ENCODE measurements at regions not wholly inside any gene's neighbourhood (a gene's known extent, or its start where the extent isn't known, plus 50 kb on each side); places are given as distances from the start of the nearest gene placed in this dataset.
"Not testable (repeated sequence)": the region's sequence is repeated elsewhere in the genome, so short reads cannot be mapped to it uniquely, and the experiment has no call there.

- TF ChIP-seq CTCF (IDR thresholded peaks at IDR 0.05; ENCODE audit: insufficient read depth, missing control alignments), result no peak
- DNase-seq (ENCODE audit: insufficient read length, low spot score) (no peak), FAIRE-seq (no peak)
These were observed 1694.7 kb upstream of the LRRTM3 start for GRCh38 chr10:65231148-65231547.

- no peak for TF ChIP-seq CTCF (IDR thresholded peaks at IDR 0.05; ENCODE audit: insufficient read depth, missing control alignments)
- DNase-seq (ENCODE audit: insufficient read length, low spot score) (no peak), FAIRE-seq (no peak)
These were observed 1691.6 kb upstream of the LRRTM3 start for GRCh38 chr10:65234261-65234660.

GRCh38 chr10:65235266-65235665, 1690.6 kb upstream of the LRRTM3 start:
- no peak for FAIRE-seq
- DNase-seq (ENCODE audit: insufficient read length, low spot score), result no peak
- TF ChIP-seq CTCF (IDR thresholded peaks at IDR 0.05; ENCODE audit: insufficient read depth, missing control alignments), result no peak

GRCh38 chr10:65235846-65236245, 1690.0 kb upstream of the LRRTM3 start:
- no peak for TF ChIP-seq CTCF (IDR thresholded peaks at IDR 0.05; ENCODE audit: insufficient read depth, missing control alignments)
- FAIRE-seq (no peak), DNase-seq (ENCODE audit: insufficient read length, low spot score) (no peak)

GRCh38 chr10:65265451-65265954, 1660.3 kb upstream of the LRRTM3 start:
- no peak for FAIRE-seq
- no peak for TF ChIP-seq CTCF (IDR thresholded peaks at IDR 0.05; ENCODE audit: insufficient read depth, missing control alignments)
- DNase-seq (ENCODE audit: insufficient read length, low spot score), result no peak

- not testable (repeated sequence) for FAIRE-seq; DNase-seq (ENCODE audit: insufficient read length, low spot score)
These were observed 1656.3 kb upstream of the LRRTM3 start for GRCh38 chr10:65269551-65269950.

GRCh38 chr10:65270969-65271368, 1654.9 kb upstream of the LRRTM3 start:
- TF ChIP-seq CTCF (IDR thresholded peaks at IDR 0.05; ENCODE audit: insufficient read depth, missing control alignments), result no peak
- FAIRE-seq, result no peak
- DNase-seq (ENCODE audit: insufficient read length, low spot score), result no peak

- no peak for FAIRE-seq
- no peak for DNase-seq (ENCODE audit: insufficient read length, low spot score)
- no peak for TF ChIP-seq CTCF (IDR thresholded peaks at IDR 0.05; ENCODE audit: insufficient read depth, missing control alignments)
These were observed 1652.7 kb upstream of the LRRTM3 start for GRCh38 chr10:65273115-65273514.

Data from D721Med (cell line).